M059J (cell line): ENCODE measurements at regions not wholly inside any gene's neighbourhood (a gene's known extent, or its start where the extent isn't known, plus 50 kb on each side); places are given as distances from the start of the nearest gene placed in this dataset.
"Not testable (repeated sequence)": the region's sequence is repeated elsewhere in the genome, so short reads cannot be mapped to it uniquely, and the experiment has no call there.

ENCODE experiments used
- DNase-seq: peaks from one replicate; pipeline ENCODE4 v3.0.0-alpha.2; 2012; ENCODE audit warnings: low read depth

- DNase-seq, result no peak
Observed at GRCh38 chr22:22346401-22347107, 102.0 kb downstream of the VPREB1 start.

DNA sequence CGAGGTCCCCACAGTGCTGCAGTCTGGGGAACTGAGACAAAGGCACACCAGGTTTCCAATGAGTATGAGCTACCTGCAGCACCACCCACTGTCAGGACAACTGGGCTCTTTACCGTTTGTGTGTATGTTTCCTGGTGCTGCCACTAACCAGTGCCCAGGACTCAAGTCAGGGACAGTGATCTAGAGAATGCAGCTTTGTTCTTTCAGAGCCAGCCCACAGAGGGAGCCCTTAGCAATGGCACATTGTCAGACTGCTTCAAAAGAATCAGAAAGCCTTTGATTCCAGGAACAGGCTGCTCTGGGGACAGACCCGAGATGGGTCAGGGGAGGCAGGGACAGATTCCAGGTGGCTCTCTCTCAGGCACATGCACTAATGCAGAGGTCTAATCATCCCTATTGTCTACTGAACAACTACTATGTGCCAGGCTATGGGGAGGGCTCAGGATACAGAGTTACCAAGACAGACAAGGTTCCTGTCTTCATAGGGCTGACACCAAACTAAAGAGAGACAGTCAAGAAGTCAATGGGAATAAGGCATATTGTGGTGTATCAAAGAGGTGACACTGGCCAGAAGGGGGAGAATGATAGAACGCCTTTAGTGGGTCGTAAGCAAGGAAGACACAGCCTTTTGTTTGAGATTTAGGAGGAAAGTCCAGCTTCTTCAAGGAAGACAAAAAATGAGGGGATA lies 103.7 kb downstream of the VPREB1 start:
- DNase-seq, result no peak

DNA sequence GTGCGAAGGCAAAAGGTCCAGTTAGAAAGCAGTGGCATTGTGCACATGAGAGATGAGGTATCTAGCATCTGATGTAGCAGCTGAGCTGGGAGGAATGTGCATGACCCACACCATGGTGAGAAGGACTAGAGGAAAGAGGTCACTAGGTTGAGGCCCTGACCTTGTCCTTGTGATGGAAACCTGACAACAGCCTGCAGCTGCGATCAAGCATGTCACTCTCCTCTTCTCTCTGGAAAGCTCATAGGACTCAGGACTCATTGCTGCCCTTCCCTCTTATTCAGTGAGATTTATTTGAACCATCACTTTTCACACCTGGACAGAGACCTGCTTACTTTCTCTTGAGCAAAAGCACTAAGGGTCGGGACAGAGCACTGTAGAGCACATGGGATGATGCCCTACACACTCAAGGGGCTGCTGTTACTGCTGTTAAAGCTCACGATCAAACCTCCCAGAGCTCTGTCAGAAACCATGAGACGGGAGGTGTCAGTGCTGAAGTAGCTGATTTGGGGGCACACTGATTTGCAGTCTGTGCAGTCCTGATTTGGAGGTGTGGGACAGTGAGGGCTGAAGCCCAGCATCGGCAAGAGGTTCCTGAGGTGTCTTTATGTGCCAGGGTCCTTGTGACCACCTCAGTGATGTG lies 104.3 kb downstream of the VPREB1 start:
- DNase-seq, result no peak

DNA sequence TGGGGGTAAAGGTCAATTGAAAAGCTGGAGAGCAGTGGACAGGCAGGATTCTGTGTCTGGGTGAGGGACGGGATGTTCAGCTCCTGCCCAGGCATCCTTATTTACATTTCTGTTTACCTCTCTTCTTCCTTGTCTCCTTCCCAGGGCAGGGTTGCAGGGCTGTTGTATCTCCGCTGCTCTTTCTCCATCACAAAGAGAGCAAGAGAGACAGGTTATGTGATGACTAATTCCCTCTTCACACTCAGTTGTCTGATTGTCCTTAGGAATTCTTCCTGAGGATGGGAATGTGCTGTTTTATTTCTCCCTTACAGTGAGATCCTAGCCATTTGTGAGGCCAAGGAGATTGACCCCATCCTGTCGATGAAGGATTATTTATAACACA lies 104.9 kb downstream of the VPREB1 start:
- no peak for DNase-seq

DNA sequence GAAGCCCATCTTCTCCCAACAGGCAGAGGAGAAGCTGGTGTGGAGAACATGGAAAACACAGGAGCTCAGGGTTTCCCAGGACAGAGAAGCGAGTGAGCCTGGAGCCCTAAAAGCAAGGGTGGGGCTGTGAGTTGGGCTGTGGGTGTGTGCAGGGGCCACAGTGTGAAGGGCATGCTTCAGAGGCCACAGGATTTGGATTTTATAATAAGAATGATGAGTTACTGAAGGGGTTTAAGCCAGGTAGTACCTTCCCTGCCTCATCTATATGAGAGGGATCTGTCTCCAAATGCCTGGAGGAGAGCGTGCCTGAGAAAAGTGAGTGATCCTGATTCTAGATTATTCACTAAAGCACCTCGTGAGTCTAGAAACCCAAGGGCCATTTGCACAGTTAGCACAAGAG lies 106.8 kb downstream of the VPREB1 start:
- no peak for DNase-seq

DNA sequence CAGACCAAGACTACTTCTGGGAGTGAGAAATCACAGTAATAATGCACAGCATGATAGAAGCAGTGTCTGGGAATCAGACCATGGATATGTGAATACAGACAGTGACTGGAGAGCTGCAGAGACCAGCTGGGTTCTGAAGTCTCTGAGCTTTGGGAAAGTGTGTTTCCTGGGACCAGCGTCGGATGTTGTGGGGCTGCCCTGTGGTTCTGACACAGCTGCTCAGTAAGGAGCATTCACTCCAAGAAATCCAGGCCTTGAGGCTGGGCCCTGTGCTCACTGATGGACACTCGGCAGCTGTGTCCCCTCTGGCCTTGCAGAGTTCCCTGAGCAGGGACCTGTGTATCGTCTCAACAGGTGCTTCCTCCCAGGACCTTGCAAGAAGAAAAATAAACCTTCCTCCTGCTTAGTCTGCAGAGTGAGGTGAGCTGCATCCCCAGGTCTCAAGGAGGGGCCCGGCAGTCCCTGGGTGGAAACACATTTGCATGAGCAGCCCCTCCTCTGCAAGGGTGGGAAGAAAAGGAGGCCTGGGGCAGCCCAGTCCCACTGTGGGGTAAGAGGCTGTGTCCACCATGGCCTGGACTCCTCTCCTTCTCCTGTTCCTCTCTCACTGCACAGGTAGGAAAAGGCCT lies 107.9 kb downstream of the VPREB1 start:
- no peak for DNase-seq

GRCh38 chr22:22355096-22355834 lies 110.7 kb downstream of the VPREB1 start:
- no peak for DNase-seq

DNA sequence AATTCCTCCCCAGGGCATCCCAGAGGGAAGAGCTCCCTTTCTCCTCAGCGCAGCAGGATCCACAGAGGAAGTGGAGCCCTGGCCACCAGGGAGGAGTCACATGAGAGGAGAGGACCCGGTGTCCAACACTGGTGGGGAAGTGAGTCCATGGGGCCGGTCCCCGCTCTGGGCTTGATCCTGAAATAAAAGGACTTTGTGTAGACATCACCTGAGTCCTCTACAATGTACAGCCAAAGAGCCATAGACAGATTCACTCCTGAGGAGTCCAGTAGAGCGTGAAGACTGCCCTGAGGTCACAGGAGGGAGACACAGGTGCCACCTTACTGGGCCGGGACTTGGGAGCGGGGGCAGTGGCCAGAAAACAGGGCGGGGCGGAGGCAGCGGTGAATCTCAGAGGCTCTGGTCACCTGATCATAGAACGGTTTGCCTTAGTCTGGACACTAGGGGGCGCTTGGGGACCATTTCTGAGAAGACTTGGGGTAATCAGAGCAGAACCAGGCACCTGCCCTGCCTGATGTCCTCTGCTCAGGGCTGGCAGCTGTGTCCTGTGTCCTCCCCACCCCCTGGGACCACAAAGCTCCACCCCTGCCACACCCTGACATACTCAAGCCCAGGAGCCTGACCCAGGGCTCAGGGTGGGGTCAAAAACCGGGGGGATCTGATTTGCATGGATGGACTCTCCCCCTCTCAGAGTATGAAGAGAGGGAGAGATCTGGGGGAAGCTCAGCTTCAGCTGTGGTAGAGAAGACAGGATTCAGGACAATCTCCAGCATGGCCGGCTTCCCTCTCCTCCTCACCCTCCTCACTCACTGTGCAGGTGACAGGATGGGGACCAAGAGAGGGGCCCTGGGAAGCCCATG lies 112.7 kb downstream of the VPREB1 start:
- DNase-seq, result peak; percentile 59

DNA sequence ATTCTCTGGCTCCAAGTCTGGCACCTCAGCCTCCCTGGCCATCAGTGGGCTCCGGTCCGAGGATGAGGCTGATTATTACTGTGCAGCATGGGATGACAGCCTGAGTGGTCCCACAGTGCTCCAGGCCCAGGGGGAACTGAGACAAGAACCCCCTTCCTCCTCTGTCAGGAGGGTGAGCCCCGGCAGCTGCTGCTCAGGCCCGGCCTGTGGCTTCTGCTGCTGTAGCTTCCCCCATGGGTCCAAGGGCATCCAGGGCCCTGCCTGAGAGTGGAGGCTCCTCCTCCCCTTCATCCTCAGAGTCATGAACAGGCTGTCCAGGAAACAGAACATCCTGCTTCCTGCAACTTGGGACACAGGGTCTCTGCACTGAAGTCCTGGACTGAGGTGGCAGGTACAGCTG lies 113.6 kb downstream of the VPREB1 start:
- DNase-seq, result no peak

DNA sequence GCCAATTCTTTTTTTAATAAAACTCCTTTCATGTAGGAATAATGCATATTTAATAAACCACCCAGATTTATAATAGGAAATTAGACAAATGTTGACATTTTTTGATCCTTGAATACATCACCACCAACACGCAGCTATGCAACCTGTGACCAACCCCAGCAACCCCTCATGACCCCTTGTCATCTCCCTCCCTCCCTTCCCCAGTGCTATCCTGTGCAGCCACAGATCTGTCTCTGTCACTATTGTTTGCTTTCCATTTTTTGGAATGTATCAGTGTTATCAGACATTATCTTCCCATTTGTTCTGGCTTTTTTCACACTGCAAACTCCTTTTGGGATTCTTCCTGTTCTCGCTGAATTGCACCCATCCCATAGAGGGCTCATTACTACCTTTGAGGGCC lies 114.1 kb downstream of the VPREB1 start:
- no peak for DNase-seq

DNA sequence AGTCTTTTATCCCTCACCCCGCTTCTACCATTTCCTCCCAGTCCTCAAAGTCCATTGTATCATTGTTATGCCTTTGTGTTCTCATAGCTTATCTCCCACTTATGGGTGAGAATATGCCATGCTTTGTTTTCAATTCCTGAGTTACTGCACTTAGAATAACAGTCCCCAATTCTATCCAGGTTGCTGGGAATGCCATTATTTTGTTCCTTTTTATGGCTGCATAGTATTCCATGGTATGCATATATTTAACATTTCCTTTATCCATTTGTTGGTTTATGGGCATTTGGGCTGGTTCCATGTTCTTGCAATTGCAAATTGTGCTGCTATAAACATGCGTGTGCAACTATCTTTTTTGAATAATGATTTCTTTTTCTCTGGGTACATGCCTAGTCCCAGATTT lies 114.9 kb downstream of the VPREB1 start:
- DNase-seq, result no peak

DNA sequence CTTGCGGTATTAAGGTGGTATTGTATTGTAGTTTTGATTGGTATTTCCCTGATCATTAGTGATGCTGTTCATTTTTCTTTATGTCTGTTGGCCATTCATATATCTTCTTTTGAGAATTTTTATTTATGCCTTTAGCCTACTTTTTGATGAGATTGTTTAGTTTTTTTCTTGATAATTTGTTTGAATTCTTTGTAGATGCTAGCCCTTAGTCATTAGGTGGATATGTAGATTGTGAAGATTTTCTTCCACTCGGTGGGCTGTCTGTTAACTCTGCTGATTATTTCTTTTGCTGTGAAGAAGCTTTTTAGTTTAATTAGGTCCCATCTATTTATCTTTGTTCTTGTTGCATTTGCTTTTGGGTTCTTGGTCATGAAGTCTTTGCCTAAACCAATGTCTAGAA lies 115.4 kb downstream of the VPREB1 start:
- no peak for DNase-seq

- DNase-seq, result no peak
Observed at GRCh38 chr22:22362311-22362710, 117.7 kb downstream of the VPREB1 start.

GRCh38 chr22:22362936-22363335 lies 118.3 kb downstream of the VPREB1 start:
- no peak for DNase-seq

DNA sequence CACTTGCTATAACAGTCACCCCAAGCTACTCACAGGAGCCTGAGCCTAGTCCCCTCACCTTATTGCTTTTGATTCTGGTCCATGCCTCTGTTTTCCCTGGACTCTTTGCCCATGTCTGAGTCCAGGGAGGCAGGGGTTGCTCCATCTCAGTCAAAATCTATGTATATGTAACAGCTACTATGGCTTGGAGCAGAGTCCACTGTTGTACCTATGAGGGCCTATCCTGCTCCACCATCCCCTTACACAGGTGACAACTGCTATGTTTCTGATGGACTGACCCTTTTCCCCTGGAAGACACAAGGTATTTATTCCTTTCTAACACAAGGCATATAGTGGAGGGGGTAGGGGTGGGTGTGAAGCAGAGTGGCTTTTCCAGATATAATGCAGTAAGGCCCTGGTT lies 119.6 kb downstream of the VPREB1 start:
- no peak for DNase-seq

DNA sequence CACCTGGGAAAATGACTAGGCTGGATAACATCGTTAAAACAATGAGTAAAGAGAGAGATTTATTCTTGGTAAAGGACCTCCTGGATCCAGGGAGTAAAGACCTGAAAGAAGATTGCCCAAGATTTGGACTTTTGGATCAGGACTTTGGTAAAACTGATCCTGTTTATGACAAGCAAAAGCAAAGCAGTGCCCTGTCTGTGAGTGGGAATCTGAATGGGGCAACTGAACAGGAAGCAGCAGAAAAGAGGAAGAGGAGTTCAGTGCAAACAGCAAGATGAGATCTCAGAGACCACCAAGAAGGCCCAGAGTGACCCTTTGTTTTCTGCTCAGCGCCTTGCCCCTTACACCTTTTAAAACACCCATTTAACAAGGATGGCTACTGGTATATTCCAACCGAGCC lies 122.0 kb downstream of the VPREB1 start:
- no peak for DNase-seq

DNA sequence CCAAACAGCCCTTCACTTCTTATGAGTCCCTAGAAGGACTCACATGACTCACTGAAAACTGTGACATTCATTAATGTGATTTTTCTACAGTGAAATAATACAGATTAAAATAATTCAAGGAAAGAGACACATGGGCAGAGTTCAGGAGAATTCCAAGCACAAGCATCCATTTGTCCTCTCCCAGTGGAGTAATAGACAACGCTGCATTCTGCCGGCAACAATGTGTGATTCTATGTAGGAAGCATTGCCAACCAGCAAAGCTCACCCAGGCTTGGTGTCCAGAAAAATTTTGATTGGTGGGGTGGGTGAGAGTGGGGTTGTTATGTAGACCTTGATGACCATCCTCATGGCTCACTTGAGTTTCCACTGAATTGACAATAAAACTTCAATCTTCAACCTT lies 123.9 kb downstream of the VPREB1 start:
- no peak for DNase-seq

DNA sequence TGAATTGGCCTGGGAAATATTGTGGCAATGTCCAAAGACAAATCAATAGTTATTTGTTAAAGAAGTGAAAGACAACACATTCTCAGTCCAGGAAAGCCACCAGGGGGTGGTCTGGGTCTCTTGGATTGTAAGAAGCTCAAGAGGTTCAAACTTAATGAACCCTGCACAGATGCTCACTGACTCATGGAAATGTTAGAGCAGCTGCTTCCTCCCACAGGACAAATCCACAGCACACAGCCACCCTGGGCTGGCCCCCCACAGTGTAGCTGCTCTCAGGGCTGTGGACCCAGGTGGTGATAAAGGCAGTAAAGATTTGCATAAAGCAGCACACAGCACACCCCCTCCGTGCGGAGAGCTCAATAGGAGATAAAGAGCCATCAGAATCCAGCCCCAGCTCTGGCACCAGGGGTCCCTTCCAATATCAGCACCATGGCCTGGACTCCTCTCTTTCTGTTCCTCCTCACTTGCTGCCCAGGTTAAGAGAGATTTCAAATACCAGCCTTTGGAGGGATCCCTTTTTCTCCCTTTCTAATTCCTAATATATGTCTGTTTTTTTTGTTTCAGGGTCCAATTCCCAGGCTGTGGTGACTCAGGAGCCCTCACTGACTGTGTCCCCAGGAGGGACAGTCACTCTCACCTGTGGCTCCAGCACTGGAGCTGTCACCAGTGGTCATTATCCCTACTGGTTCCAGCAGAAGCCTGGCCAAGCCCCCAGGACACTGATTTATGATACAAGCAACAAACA lies 124.8 kb downstream of the VPREB1 start:
- DNase-seq, result not testable (repeated sequence)

DNA sequence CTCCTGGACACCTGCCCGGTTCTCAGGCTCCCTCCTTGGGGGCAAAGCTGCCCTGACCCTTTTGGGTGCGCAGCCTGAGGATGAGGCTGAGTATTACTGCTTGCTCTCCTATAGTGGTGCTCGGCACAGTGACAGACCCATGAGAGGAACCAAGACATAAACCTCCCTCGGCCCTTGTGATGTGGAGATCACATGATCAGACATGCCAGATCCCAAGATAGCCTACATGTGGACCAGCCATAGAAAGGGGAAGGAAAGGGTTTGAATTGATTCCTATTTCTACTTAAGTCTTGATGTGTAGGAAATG lies 125.3 kb downstream of the VPREB1 start:
- no peak for DNase-seq

- DNase-seq, result no peak
Observed at GRCh38 chr22:22371031-22371541, 126.5 kb downstream of the VPREB1 start.
